ENCODE measurements at regions not wholly inside any gene's neighbourhood (a gene's known extent, or its start where the extent isn't known, plus 50 kb on each side); places are given as distances from the start of the nearest gene placed in this dataset.

DNA sequence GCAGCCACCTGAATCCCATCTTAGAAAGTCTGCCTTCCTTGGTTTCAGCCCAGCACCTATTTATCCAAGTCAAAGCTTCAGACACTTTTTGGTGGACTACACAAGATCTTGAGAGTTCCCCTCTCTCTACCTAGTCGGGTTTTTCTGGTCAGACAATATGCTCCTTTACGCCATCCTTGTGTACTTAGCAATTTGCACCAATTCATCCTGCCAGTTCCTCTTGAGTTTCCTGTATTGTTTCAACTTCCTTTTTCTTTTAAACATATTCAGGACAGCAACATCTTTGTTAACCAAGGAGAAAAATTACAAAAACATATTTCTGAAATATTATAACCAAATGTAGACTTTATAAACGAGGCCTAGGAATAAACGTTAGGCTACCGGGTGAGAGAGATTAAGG, 368.2 kb upstream of the CADM1 start:
- DNase-seq = no peak

DNA sequence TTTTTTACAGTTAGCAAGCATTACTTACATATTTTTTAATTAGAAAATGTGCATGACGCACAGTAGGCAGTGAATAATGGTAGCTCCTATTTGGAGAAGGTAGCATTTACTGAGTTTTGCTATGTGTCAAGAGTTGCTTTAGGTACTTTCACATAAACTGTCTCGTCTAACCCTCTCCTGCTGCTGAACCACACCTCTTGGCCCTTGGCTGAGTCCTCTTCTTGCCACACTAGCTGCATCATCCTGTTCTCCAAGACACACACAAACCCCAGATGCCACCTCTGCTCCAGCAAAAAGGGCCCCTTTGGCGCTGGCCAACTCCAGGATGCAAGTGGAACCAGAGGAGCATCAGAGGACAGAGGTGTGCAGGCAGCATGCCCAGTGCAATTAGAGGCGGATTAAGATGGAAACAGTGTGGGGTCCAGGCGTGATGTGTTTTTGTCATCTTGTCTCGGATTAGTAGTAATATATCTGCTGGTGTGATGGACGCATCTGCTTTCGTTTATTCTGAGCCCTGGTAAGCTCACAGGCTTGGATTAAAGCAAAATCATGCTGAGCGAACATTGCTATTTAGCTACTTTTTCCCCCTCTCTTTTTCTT, 367.0 kb upstream of the CADM1 start:
- no peak for DNase-seq

DNA sequence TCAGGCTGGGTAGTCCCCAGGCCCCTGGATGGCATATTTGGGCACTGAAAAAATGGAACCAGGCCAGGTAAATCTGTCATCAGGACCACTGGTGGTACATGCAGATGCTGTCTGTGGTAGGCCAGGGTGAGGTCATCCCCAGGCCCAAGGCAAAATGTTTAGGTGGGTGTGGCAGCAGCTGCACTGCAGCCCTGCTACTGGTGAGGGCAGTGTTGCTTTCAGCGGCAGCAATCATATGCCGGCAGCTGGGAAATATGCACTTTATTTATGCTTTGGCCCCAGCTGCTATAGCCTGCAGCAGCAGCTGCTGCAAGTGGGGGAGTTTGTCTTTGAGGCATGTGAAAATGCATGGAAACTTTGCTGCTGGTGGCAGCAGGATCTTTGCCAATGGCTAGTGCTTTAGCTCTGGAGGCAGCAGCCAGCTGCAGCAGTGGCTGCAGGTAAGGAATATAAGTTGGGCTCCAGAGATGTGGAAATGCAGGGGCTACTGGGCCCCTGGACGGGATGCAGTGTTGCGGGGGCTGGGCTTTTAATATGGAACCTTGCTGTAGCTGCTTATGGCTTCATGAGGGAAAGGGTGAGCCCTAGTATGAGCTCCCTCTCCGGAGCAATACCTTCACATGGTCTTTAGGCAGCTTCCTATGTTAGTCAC, 365.7 kb upstream of the CADM1 start:
- DNase-seq = peak; percentile 19

DNA sequence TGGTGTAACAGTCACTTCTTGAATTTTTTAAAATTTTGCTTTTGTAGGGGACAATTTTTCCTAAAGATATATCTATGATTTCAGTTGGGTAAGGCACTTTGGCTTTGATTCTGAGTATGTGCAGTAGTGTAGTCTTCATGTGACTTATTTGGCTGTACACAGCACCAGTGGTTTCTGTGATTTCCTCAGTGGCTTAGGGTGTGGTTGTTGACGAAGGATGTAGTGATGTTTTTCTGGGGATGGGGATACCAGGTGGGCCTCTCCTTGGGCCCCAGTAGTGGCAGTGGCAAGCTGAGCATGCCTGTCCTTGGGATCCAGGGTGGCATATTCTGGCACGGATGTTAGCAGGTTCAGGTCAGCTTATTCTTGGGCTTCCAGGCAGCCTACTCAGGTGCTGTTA, 364.9 kb upstream of the CADM1 start:
- no peak for DNase-seq

DNA sequence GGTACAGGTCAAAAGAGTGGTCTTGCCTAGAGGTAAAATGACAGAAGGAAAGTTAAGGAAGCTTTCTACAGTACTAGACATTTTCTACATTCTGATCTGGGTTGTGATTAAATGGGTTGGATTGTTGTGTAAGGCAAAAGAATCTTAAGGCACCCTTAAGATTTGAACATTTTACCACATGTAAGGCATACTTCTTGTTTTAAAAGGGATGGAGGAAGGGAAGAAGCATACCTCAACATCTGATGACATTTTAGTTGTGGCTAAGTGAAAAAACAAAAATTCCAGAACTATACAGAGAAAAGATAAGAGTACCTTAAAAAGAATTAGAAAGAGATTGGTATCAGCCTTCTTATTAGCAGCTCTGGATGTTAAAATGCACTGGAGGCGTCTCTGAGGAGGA, 356.0 kb upstream of the CADM1 start:
- DNase-seq = no peak

DNA sequence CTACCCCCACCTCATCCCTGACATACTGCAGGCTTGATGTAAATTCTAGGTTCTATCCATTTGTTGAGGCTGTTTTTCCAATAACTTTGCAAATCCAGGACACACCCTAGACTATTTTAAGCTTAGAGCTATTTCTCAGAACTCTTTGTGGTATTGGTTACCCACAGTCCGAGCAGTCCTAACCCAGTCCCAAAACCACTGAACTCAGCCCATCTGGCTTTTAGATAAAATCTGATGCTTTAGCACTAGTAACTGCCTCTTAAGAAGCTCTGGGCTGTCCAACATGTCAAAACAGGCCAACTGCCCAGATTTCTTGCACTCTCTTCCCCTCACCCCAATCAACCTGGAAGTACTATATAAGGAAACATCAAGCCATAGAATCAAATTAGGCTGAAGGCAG, 344.4 kb upstream of the CADM1 start:
- no peak for DNase-seq

DNA sequence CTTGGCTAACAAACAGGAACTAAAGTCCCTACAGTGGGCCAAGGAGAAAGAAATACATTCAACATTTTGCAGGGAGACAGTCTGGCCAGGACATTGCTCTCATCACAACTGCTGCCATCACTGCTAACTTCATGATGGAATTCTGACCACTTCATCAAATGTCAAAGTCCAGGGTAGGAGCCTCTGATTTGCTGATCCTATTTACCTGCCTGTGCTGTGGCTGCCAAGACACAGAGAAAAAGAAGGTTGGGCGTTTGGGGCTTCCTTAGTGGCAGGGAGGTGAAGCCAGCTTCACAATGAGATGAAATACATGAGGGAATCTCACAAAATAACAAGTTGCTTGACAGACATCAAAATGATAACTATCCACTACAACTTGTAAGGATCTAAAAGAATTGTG, 343.9 kb upstream of the CADM1 start:
- DNase-seq = no peak

DNA sequence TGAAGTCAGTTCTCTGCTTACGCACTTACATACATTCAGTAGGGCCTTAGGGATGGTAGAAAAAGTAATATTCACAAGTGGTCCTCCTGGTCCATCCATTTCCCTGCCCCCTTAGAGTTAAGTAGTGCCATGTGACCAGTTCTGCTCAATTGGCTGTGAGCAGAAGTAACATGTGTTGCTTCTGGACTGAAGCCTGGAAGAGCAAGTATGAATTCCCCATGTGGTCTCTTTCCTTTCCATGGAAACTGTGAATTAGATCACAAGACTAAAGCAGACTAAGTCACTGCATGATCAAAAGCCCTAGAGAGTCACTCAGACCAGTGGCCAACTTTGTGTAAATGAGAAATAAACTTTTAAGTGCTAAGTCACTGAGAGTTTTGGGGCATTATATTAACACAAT, 341.7 kb upstream of the CADM1 start:
- DNase-seq = no peak

DNA sequence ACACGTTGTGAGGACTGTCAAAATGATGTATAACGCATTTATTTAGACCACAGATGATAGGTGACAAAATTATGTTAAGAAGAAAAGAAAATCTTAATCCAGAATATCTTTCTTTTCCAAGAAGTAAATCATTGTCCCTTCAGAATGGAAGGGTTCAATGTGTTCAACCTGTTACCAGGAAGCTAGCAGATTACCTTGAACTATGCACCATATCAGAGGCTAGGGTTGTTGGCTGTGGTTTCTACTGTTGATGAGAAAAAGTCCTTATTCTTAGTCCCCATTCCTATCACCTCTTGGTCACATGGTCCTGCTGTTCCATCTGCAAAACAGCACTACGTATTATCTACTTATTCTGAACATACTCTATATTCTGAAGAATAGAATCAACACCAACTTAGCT, 339.5 kb upstream of the CADM1 start:
- DNase-seq = no peak

DNA sequence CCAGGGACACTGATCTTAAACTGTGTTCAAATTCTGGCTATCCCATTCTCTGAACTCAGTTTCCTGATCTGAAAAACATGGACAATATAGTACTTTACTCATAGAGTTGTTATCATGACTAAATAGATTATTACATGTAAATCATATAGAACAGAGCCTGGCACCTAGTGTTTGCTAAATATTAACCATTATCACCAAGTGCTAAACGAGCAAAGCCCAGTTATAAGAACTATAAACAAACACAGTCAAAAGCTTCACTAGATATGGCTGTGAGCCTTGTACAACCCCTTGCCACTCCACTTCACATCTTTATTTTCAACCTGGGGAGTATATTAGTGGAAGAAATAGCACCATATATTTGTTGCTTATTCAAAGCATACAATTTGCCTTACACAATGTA, 338.9 kb upstream of the CADM1 start:
- no peak for DNase-seq

DNA sequence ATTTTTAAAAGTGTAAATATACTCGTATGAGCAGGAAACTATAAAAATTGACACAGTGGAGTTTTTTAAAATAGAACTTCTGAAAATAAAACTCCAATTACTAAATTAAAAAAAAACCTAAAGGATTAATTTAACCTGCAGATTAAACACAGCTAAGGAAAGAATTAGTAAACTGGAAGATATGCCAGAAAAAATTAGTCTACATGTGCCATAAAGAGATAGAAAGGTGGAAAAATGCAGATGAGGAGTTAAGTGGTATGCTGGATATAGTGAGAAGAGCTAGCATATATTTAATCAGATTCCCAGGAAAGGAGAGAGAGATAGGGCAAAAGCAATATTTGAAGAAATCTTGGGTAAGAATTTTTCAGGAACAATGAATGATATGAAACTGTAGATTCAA, 315.8 kb upstream of the CADM1 start:
- DNase-seq = no peak

DNA sequence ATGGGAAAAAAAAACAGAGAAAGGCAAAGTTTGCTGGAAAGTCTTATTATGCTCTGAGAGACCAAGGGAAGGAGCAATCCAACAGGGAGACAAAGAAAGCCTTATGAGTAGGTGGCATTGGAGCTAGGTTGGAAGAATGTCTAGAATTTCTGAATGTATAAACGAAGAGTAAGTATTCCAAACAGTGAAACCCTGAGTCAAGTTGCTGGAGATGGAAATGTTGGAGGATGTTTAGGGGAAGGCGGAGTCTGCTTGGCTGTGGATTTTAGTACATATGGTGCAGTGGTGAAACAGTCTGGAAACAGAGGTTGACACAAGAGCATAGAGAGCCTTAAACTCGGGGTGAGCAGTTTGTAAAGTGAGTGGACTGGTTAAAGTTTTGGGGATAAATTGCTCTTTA, 314.8 kb upstream of the CADM1 start:
- no peak for DNase-seq

DNA sequence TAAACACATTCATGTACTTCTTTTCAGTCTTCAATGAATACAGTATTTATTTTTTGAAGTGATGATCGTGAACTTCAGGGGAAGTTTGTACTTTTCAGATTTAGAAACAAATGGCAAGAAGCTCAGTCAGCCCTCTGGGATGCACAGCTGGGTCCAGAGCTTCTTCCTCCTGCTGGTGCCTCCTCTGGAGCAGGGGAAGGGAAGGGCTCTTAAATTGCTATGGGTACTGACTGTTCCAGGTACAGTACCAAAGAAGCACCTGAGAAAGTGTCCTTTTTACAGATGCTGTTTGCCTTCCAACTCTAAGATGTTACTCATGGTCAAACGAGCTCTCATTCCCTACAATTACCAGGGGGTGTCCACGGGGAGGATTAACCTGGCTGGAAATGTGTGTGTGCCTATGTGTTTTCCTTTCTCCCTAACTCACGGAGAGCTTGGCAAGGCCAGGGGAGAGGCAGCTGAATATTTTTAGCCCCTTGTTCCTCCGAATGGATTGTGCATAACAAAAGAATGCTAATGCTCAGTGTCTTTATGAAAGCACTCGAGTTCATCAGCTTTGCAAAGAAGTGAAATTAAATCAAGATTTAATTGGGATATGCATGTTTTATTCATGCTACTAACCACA, 313.7 kb upstream of the CADM1 start:
- DNase-seq = no peak

DNA sequence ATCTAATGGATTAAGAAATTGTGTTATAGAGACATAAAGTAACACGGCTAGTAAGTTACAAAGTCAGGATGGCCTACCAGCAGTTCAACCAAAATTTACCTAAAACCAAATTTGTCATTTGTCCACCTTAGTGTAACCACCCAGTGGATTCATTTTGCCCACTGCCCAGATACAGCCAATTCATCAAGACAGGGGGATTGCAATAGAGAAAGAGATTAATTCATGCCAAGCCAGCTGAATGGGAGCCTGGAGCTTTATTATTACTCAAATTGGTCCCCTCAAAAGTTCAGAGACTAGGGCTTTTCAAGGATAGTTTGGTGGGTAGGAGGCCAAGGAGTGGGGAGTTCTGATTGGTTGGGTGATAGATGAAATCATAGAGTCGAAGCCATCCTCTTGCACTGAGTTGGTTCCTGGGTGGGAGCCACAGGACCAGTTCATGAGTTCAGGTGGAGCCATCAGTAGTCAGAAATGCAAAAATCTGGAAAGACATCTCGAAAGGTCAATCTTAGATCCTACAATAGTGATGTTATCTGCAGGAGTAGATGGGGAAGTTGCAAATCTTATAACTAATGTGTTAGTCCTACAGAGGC, 304.2 kb upstream of the CADM1 start:
- no peak for DNase-seq

DNA sequence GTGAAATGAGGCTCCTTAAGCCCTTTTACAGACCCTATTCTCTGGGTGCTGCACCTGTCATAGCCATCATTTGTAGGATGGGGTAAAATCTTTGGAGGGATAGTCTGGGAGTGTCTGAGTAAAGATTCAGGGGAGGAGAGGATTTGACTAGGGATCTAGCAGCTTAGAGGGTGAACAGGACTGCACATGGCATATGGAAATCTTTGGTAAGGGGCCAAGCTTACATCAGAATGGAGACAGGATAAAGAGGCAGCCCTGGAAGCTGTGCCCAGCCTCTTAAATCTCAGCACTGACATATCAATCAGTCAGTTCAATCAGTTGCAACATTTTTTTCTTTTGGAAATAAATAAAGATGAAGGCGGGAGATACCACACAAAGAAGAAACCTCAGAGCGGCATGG, 301.8 kb upstream of the CADM1 start:
- DNase-seq = no peak

DNA sequence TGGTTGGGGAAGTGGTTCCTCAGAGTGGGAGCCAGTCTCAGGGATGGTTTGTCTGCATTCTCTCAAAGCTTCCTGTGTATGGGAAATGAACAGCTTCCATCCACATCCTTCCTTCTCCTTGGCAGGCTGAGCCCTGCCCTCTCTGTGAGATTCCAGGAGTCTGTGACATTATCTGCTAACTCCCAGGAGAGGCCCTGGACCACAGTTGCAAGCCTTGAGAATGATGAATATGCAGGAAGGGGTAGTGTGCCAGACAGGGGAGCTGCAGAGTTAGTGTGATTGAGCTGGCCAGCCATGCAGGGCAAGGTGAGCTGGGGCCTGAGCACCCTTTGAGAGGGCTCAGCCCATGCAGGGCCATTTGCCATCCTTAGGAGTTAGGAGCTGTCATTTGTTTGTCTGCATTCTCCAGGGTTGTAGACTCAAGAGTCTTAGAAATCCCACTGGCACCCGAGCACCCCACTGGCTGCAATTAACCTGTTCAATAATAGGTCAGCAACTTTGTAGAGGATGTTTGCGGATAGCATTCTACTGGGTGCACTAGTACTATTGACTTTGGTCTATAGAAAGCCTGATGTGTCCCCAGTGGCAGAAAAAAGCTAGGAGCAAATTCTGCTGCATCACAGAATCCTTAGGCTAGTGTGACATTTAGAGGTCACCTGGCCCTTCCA, 299.0 kb upstream of the CADM1 start:
- no peak for DNase-seq

DNA sequence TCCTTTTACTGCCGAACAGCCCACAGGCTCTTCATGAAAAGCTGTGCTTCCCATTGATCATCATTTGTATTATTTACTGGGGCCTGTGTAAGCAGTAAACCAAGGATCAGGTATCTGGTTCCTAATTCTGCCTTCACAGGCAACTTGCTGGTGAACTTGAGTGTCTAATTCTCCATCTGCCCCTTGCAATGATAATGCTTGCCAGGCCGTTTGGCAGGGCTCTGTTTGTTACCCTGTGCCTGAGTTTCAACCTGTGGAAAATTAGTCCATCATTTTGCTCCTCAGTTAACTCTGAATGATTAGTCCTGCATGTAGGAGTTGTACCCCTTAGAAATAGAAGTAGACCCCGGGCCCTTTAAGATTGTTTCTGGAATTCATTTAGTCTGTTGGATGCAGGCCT, 298.4 kb upstream of the CADM1 start:
- DNase-seq = no peak

DNA sequence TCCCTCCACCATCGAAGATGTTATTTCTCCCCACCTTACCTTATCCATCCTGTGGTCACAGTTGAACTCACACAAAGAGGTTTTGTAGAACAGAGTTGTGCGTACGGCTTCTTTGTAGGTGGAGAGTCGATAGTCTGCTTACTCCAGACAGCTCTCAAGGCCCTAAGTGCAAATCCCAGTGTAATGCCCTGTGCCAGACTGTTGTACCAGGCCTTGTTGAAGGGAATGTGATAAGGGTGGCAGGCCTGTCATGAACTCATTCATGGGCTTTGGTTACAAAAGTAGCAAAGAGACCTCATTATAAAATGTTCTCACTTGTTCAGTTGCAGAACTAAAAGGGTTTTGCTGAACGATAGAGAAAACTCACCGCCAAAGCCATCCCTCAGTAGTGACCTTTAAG, 288.7 kb upstream of the CADM1 start:
- no peak for DNase-seq

DNA sequence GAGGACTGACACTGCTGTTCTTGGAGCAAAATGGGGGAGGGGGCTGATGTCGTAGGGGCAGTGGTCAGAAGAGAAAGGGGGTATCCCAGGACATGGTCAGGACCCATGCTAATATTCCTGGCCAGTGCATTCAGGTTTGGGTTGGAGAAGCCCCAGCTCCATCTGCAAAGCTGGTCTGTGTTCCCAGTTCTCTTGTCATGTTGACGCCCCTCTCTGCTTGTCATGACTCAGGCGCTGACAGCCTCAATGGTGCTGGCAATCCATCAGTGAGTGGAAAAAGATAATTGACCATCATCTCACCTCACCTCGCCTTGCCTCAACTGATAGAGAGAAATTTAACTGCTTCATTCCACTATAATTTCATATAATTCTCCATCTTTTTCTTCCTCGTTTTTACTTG, 283.1 kb upstream of the CADM1 start:
- no peak for DNase-seq

DNA sequence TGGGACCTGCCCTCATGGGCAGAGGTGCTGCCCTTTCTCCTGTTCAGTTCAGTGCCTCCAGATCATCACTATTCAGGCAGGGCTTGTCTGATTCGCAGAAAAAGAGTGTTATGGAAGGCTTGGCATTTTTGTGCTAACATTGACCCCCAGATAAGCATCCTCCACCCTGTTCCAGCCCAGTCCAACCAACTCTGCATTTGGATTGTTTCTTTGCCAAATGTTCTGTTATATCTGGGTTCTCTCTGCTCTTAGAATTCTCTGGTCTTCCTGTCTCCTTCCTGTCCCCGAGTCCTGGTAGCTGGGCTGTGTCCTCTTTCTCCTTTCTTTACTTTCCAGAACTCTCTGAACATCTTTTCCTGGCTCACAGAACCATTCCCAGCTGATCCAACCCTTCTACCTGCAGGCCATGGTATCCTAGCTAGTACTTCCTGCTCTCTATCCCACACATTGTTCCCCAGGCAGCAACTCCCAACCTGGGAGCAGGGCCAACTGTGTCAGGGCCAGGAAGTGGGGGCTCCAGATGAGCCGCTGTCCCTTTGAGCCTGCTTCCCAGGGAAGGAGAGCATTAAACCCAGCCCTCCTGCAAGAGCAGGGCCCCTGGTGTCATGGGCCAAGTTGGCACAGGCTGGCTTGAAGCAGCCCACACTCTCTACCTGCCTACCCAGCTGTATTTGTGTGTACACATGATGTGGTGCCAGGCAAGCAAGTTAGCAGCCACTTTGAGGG, 280.7 kb upstream of the CADM1 start:
- no peak for DNase-seq

DNA sequence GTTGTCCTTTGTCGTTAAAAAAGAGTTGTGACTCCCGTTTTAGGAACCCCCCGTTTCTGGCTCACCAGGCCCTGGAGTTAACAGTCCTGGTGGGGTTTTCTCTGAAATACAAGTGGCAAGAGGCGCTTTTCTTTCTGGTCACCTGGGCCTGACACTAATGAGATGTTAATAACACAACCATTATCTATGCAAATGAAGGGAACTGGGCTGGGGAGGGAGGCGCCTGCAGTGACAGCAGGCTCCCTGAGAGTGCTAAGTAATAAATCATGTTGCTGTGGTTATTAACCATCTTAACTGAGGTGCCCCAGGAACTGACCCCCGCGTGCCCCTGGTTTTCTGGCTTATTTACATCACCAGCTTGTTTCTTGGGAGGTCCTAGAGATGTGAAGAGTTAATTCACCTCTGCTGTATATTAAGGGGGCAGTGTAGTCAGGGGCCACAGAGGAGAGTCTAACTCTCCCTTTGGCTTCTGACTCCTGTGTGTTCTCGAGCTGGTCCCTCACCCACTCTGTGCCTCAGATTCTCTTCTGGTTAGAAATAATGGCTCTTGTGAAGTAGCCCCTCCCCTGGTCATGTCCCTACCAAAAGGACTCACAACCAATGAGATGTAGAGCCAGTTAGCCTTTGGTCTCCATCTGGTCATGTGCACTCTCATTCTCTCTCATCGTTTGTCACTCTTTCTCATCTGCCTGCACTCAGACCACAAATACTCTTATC, 276.6 kb upstream of the CADM1 start:
- no peak for DNase-seq

DNA sequence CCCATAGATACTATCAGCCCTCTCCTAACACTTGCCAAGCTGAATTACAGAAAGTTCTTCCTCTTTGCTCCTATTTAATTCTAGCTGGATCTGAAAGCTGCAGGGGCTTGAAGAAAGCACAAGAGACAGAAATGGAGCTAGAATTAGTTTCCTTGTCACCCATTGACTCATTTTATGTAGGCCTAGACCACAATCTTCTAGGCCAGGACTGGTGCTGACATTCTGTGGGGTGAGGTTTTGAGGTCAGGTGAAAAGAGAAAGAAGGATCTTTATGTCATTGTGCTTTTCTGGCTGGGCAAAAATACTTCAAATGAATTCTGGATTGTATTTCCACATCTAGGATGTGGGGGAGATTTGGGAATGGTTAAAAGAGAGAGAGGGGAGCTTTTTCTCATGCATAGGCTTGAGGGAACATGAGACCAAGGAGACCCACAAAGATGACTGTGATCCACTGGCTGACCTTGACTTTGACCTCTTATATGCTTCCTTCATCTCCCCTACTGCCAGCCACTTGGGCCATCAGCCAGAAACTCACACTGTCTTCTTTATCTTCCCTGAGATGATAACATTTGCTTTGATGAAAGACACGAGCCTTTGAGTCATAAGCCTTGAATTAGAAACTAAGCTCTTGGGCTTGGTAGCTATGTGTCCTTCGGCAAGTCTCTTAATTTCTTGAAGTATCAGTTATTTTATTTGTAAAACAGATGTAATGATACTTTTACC, 274.9 kb upstream of the CADM1 start:
- no peak for DNase-seq

Data from NK-92 treated with Interleukin-12 subunit alpha and Interleukin-12 subunit beta, amount 100 ng/mL, for 24 hours (cell line).